Smooth muscle cell (in vitro differentiated cells): ENCODE measurements at regions not wholly inside any gene's neighbourhood (a gene's known extent, or its start where the extent isn't known, plus 50 kb on each side); places are given as distances from the start of the nearest gene placed in this dataset.

Experiments used
- DNase-seq: peaks from one replicate; lab custom pipeline; 2025; ENCODE audit not compliant: unreplicated experiment; lab: John Stamatoyannopoulos, UW
- H2AFZ ChIP-seq: fragments of 200-600 bp; sonication (generic); 2 replicates; pipeline ENCODE4 v1.6.0; 2016; ENCODE audit warnings: antibody characterized with exemption, low read depth, mild to moderate bottlenecking
- H3F3A ChIP-seq: fragments of 200-600 bp; sonication (generic); 2 replicates; pipeline ENCODE4 v1.6.0; 2017; ENCODE audit warnings: antibody characterized with exemption, low read depth
- H3K27ac ChIP-seq: fragments of 200-600 bp; sonication (generic); 2 replicates; pipeline ENCODE4 v1.5.1; 2016; ENCODE audit warnings: low read depth, mild to moderate bottlenecking
- H3K27me3 ChIP-seq: fragments of 200-600 bp; sonication (generic); 2 replicates; pipeline ENCODE4 v1.6.1; 2016; ENCODE audit warnings: low read depth, mild to moderate bottlenecking
- H3K36me3 ChIP-seq: fragments of 200-600 bp; sonication (generic); 2 replicates; pipeline ENCODE4 v1.5.1; 2016; ENCODE audit warnings: low read depth
- H3K4me1 ChIP-seq: fragments of 200-600 bp; sonication (generic); 2 replicates; pipeline ENCODE4 v1.5.1; 2016; ENCODE audit warnings: low read depth
- H3K4me2 ChIP-seq: fragments of 200-600 bp; sonication (generic); 2 replicates; pipeline ENCODE4 v1.6.0; 2016; ENCODE audit warnings: mild to moderate bottlenecking
- H3K4me3 ChIP-seq: fragments of 200-600 bp; sonication (generic); 2 replicates; pipeline ENCODE4 v1.5.1; 2016; ENCODE audit warnings: mild to moderate bottlenecking
- H3K79me2 ChIP-seq: fragments of 200-600 bp; sonication (generic); 2 replicates; pipeline ENCODE4 v1.6.0; 2016; ENCODE audit warnings: low read depth, mild to moderate bottlenecking
- H3K9ac ChIP-seq: fragments of 200-600 bp; sonication (generic); 2 replicates; pipeline ENCODE4 v1.6.0; 2016; ENCODE audit warnings: low read depth
- H3K9me3 ChIP-seq: fragments of 200-600 bp; sonication (generic); replicated peaks from 2 replicates; pipeline ENCODE4 v1.5.1; 2016; ENCODE audit warnings: low read depth
- H4K20me1 ChIP-seq: fragments of 200-600 bp; sonication (generic); 2 replicates; pipeline ENCODE4 v1.6.0; 2016; ENCODE audit warnings: low read depth
- CTCF ChIP-seq: fragments of 200-600 bp; sonication (generic); IDR thresholded peaks from 2 replicates; pipeline ENCODE4 v1.5.1; 2017; ENCODE audit warnings: borderline replicate concordance, mild to moderate bottlenecking, antibody characterized with exemption; ENCODE audit not compliant: insufficient read depth, poor library complexity, severe bottlenecking
- WGBS: methylation state at CpG from one replicate; pipeline ENCODE4 v1.1.7; 2016; ENCODE audit warnings: low lambda C conversion rate; 5-methylcytosine and 5-hydroxymethylcytosine counted together

- H3K4me3 ChIP-seq, result no peak overlapping the region
- H3K4me1 ChIP-seq, result no peaks in the 10 kb centered on the region
- H2AFZ ChIP-seq, result no peak overlapping the region
- no peaks in the 10 kb centered on the region for H3K9me3 ChIP-seq
- TF ChIP-seq CTCF, result no peak
- H3K9ac ChIP-seq, result no peak overlapping the region
- H4K20me1 ChIP-seq, result no peaks in the 10 kb centered on the region
- DNase-seq, result no peak
- H3K27me3 ChIP-seq, result peaks cover 18% of the 10 kb centered on the region
- H3K27ac ChIP-seq, result no peak overlapping the region
- WGBS, result 74% methylated on average over 11 of the region's 11 CpGs
- no peaks in the 10 kb centered on the region for H3K36me3 ChIP-seq
- no peaks in the 10 kb centered on the region for H3F3A ChIP-seq
- no peak overlapping the region for H3K4me2 ChIP-seq
- no peaks in the 10 kb centered on the region for H3K79me2 ChIP-seq
Observed at GRCh38 chr14:98022541-98023520, 1225.6 kb downstream of the VRK1 start.

GRCh38 chr14:98028162-98028561 is 1231.0 kb downstream of the VRK1 start:
- no peak overlapping the region for H3K9ac ChIP-seq
- H3K9me3 ChIP-seq, result no peaks in the 10 kb centered on the region
- no peaks in the 10 kb centered on the region for H3K36me3 ChIP-seq
- no peak overlapping the region for H2AFZ ChIP-seq
- H3F3A ChIP-seq, result no peaks in the 10 kb centered on the region
- no peak overlapping the region for H3K4me2 ChIP-seq
- no peaks in the 10 kb centered on the region for H3K79me2 ChIP-seq
- H3K27me3 ChIP-seq, result peaks cover 13% of the 10 kb centered on the region
- no peaks in the 10 kb centered on the region for H3K4me1 ChIP-seq
- WGBS, result 81% methylated on average over 6 of the region's 6 CpGs
- H4K20me1 ChIP-seq, result no peaks in the 10 kb centered on the region
- DNase-seq, result no peak
- no peak overlapping the region for H3K4me3 ChIP-seq
- no peak for TF ChIP-seq CTCF
- H3K27ac ChIP-seq, result no peak overlapping the region

GRCh38 chr14:98035396-98035795 is 1236.6 kb downstream of the BCL11B start:
- H3F3A ChIP-seq, result no peaks in the 10 kb centered on the region
- H3K27ac ChIP-seq, result no peak overlapping the region
- TF ChIP-seq CTCF, result no peak
- no peak overlapping the region for H2AFZ ChIP-seq
- H3K9me3 ChIP-seq, result no peaks in the 10 kb centered on the region
- no peak overlapping the region for H3K4me2 ChIP-seq
- H3K79me2 ChIP-seq, result no peaks in the 10 kb centered on the region
- H3K36me3 ChIP-seq, result no peaks in the 10 kb centered on the region
- no peak for DNase-seq
- no peaks in the 10 kb centered on the region for H3K27me3 ChIP-seq
- no peak overlapping the region for H3K4me3 ChIP-seq
- WGBS, result 73% methylated on average over 4 of the region's 4 CpGs
- H3K4me1 ChIP-seq, result no peaks in the 10 kb centered on the region
- no peak overlapping the region for H3K9ac ChIP-seq
- no peaks in the 10 kb centered on the region for H4K20me1 ChIP-seq
